ENCODE measurements at regions not wholly inside any gene's neighbourhood (a gene's known extent, or its start where the extent isn't known, plus 50 kb on each side); places are given as distances from the start of the nearest gene placed in this dataset.

DNA sequence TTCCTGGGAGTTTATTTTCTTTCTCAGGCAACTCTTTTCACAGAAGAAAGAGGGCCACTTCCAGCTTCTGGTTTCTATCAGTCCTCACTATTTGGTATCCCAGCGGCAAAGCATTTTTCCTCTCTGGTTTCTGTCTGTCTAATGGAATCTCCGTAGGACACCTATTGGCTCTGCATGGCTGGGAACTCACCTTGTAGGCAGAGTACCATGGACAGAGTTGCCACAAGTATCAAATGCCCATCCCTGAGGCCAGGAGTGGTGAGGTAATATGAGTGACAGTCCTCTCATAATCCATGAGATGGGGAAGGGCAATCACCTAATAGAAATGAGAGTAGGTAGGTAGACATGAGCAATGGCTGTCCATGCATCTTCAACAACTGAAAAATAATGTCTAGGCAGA is 369.5 kb upstream of the PIK3C3 start:
- no peak overlapping the region for H3K27ac ChIP-seq
- TF ChIP-seq, protein P1, sequence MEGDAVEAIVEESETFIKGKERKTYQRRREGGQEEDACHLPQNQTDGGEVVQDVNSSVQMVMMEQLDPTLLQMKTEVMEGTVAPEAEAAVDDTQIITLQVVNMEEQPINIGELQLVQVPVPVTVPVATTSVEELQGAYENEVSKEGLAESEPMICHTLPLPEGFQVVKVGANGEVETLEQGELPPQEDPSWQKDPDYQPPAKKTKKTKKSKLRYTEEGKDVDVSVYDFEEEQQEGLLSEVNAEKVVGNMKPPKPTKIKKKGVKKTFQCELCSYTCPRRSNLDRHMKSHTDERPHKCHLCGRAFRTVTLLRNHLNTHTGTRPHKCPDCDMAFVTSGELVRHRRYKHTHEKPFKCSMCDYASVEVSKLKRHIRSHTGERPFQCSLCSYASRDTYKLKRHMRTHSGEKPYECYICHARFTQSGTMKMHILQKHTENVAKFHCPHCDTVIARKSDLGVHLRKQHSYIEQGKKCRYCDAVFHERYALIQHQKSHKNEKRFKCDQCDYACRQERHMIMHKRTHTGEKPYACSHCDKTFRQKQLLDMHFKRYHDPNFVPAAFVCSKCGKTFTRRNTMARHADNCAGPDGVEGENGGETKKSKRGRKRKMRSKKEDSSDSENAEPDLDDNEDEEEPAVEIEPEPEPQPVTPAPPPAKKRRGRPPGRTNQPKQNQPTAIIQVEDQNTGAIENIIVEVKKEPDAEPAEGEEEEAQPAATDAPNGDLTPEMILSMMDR (IDR thresholded peaks at IDR 0.05): no peak
- no peak for ATAC-seq (ENCODE audit: insufficient number of reproducible peaks, low FRiP score, low read depth)
- DNase-seq (ENCODE audit: low spot score): no peak
- no peaks in the 10 kb centered on the region for H3K9me3 ChIP-seq
- no peaks in the 10 kb centered on the region for H3K36me3 ChIP-seq
- no peaks in the 10 kb centered on the region for H3K4me1 ChIP-seq (ENCODE audit: control insufficient read depth in 1 of 2, low read depth in 2 of 2)
- H3K27me3 ChIP-seq (replicated peaks; ENCODE audit: insufficient read depth): no peaks in the 10 kb centered on the region
- no peak overlapping the region for H3K4me3 ChIP-seq

DNA sequence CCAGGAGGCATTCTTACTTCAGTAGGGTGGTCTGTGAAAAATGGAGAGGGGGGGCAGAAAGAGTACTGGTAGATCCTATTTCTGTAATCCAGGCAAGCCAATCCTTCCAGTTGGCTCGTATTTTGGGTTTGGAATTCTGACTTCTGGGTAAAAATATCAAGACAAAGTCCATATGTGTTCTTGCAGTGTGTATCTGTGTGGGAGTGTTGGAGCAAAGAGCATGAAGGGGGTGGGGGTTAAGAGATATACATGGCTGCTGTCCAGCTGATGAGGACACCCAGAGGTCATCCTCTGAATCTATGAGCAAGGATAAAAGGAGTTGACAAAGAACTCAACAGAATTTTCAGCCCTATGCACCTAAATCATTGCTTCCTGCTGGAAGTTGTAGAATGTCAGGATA is 375.8 kb upstream of the PIK3C3 start:
- H3K27me3 ChIP-seq (replicated peaks; ENCODE audit: insufficient read depth): no peaks in the 10 kb centered on the region
- no peaks in the 10 kb centered on the region for H3K36me3 ChIP-seq
- H3K4me1 ChIP-seq (ENCODE audit: control insufficient read depth in 1 of 2, low read depth in 2 of 2): no peaks in the 10 kb centered on the region
- TF ChIP-seq, protein P1 (IDR thresholded peaks at IDR 0.05): no peak
- no peak overlapping the region for H3K27ac ChIP-seq
- ATAC-seq (ENCODE audit: insufficient number of reproducible peaks, low FRiP score, low read depth) (no peak), DNase-seq (ENCODE audit: low spot score) (no peak)
- H3K9me3 ChIP-seq: no peaks in the 10 kb centered on the region
- no peak overlapping the region for H3K4me3 ChIP-seq

DNA sequence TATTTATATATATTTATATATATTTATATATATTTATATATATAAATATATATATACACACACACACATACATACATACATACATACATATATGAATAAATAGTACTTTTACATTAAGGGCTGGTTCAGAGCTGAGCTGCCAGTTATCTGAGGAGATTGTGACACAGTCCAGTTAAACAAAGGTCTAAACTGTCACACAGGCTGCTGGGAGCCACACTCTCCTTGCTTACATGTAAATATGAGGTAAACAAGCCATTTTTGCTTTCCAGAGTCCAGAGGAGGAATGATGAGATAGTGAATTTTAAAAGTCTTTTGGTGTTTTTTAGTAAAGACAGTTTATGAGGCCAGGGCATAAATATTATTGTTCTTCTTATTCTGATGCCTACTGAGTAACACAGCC is 377.5 kb upstream of the PIK3C3 start:
- DNase-seq (ENCODE audit: low spot score): no peak
- Histone ChIP-seq H3K4me3 (no peak overlapping the region), H3K4me1 (ENCODE audit: control insufficient read depth in 1 of 2, low read depth in 2 of 2) (no peaks in the 10 kb centered on the region), H3K27ac (no peak overlapping the region), H3K36me3 (no peaks in the 10 kb centered on the region), H3K27me3 (replicated peaks; ENCODE audit: insufficient read depth) (no peaks in the 10 kb centered on the region), H3K9me3 (no peaks in the 10 kb centered on the region)
- no peak for ATAC-seq (ENCODE audit: insufficient number of reproducible peaks, low FRiP score, low read depth)
- TF ChIP-seq, protein P1 (IDR thresholded peaks at IDR 0.05): no peak

DNA sequence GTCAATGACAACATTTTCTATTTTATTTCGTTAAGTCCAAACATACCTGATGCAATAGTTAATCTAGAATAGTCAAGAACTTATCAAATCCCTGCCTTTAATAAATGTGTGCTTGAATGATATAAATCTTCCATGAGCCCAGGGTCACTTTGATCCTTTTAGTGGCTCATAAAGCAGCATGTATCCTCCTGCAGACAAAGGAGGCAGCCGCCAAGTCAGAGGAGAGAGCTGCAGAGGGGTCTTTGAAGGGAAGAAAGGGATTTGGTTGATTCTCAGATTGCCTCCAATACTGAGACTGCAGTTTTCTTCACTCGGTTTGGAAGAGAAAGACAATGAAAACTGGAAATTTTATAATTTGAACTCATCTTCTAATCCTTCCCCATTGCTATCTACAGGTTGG is 378.4 kb upstream of the PIK3C3 start:
- Histone ChIP-seq H3K27me3 (replicated peaks; ENCODE audit: insufficient read depth) (no peaks in the 10 kb centered on the region), H3K4me3 (no peak overlapping the region), H3K4me1 (ENCODE audit: control insufficient read depth in 1 of 2, low read depth in 2 of 2) (no peaks in the 10 kb centered on the region), H3K27ac (no peak overlapping the region), H3K36me3 (no peaks in the 10 kb centered on the region), H3K9me3 (no peaks in the 10 kb centered on the region)
- no peak for ATAC-seq (ENCODE audit: insufficient number of reproducible peaks, low FRiP score, low read depth)
- TF ChIP-seq, protein P1 (IDR thresholded peaks at IDR 0.05): no peak
- DNase-seq (ENCODE audit: low spot score): no peak

DNA sequence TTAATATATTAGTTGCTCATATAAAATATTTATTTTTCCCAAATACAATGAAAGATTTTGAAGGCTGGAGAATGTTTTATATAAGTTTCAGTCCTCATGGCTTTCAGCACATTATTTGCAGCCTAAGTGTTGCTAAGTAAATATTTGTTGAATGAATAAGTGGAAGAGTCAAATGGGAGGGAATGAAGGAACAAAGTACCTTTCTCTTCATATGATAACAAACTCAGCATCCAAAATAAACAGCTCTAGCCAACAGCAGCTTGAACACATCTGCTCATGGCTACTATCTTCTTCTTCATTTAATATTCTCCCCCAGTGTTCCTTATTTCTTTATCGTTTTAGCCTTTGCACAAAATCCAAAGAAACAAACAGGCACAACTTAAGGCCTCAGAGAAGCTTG is 385.2 kb upstream of the PIK3C3 start:
- H3K9me3 ChIP-seq: no peaks in the 10 kb centered on the region
- TF ChIP-seq, protein P1 (IDR thresholded peaks at IDR 0.05): no peak
- no peaks in the 10 kb centered on the region for H3K36me3 ChIP-seq
- H3K27me3 ChIP-seq (replicated peaks; ENCODE audit: insufficient read depth): no peaks in the 10 kb centered on the region
- ATAC-seq (ENCODE audit: insufficient number of reproducible peaks, low FRiP score, low read depth) (no peak), DNase-seq (ENCODE audit: low spot score) (no peak)
- no peak overlapping the region for H3K27ac ChIP-seq
- H3K4me1 ChIP-seq (ENCODE audit: control insufficient read depth in 1 of 2, low read depth in 2 of 2): no peaks in the 10 kb centered on the region
- H3K4me3 ChIP-seq: no peak overlapping the region
